GM23338 (cell line): ENCODE measurements at regions not wholly inside any gene's neighbourhood (a gene's known extent, or its start where the extent isn't known, plus 50 kb on each side); places are given as distances from the start of the nearest gene placed in this dataset.

ENCODE experiments used
- POLR2AphosphoS5 ChIP-seq: IDR thresholded peaks from 2 replicates; pipeline ENCODE4 v1.6.1; 2016; ENCODE audit warnings: antibody characterized with exemption, low read depth
- TF ChIP-seq, protein P1 (sequence below): IDR thresholded peaks from one replicate; pipeline ENCODE4 v1.6.1; 2018; ENCODE audit warnings: antibody characterized with exemption; ENCODE audit not compliant: unreplicated experiment

GRCh38 chr6:37551446-37551845 is 51.8 kb upstream of the CCDC167 start:
- TF ChIP-seq POLR2AphosphoS5, result no peak
- TF ChIP-seq, protein P1, sequence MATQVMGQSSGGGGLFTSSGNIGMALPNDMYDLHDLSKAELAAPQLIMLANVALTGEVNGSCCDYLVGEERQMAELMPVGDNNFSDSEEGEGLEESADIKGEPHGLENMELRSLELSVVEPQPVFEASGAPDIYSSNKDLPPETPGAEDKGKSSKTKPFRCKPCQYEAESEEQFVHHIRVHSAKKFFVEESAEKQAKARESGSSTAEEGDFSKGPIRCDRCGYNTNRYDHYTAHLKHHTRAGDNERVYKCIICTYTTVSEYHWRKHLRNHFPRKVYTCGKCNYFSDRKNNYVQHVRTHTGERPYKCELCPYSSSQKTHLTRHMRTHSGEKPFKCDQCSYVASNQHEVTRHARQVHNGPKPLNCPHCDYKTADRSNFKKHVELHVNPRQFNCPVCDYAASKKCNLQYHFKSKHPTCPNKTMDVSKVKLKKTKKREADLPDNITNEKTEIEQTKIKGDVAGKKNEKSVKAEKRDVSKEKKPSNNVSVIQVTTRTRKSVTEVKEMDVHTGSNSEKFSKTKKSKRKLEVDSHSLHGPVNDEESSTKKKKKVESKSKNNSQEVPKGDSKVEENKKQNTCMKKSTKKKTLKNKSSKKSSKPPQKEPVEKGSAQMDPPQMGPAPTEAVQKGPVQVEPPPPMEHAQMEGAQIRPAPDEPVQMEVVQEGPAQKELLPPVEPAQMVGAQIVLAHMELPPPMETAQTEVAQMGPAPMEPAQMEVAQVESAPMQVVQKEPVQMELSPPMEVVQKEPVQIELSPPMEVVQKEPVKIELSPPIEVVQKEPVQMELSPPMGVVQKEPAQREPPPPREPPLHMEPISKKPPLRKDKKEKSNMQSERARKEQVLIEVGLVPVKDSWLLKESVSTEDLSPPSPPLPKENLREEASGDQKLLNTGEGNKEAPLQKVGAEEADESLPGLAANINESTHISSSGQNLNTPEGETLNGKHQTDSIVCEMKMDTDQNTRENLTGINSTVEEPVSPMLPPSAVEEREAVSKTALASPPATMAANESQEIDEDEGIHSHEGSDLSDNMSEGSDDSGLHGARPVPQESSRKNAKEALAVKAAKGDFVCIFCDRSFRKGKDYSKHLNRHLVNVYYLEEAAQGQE, result no peak
